ENCODE measurements at regions not wholly inside any gene's neighbourhood (a gene's known extent, or its start where the extent isn't known, plus 50 kb on each side); places are given as distances from the start of the nearest gene placed in this dataset.

- no peak overlapping the region for H3K27ac ChIP-seq
- ChIA-PET CTCF (no interaction called here), POLR2A (ENCODE audit: low non-redundant PET) (no interaction called here)
- no peak for DNase-seq (ENCODE audit: low spot score)
- TF ChIP-seq CTCF (conservative IDR thresholded peaks at IDR 0.05; ENCODE audit: low read depth), result no peak
Measured at GRCh38 chr2:144893464-144893863, 373.5 kb upstream of the ZEB2 start.

- peak; percentile 52 for DNase-seq (ENCODE audit: low spot score)
- no peak for TF ChIP-seq CTCF (conservative IDR thresholded peaks at IDR 0.05; ENCODE audit: low read depth)
- POLR2A ChIA-PET (ENCODE audit: low non-redundant PET), result no interaction called here
- H3K27ac ChIP-seq, result no peak overlapping the region
- CTCF ChIA-PET, result interaction anchor here (0.7 kb wide), 1 partner anchor 372 kb away, joined by 3 read pairs; no protein-coding TSS in a partner anchor
Measured at GRCh38 chr2:144890828-144891227, 370.9 kb upstream of the ZEB2 start.

GRCh38 chr2:144889348-144889747 is 369.4 kb upstream of the ZEB2 start:
- no peak overlapping the region for H3K27ac ChIP-seq
- ChIA-PET POLR2A (ENCODE audit: low non-redundant PET) (no interaction called here), CTCF (interaction anchor here (0.6 kb wide), 1 partner anchor 439 kb away, joined by 3 read pairs; no protein-coding TSS in a partner anchor)
- no peak for TF ChIP-seq CTCF (conservative IDR thresholded peaks at IDR 0.05; ENCODE audit: low read depth)
- no peak for DNase-seq (ENCODE audit: low spot score)

GRCh38 chr2:144886862-144887261 is 366.9 kb upstream of the ZEB2 start:
- ChIA-PET POLR2A (ENCODE audit: low non-redundant PET) (no interaction called here), CTCF (no interaction called here)
- DNase-seq (ENCODE audit: low spot score), result no peak
- TF ChIP-seq CTCF (conservative IDR thresholded peaks at IDR 0.05; ENCODE audit: low read depth), result no peak
- no peak overlapping the region for H3K27ac ChIP-seq

GRCh38 chr2:144877893-144878292 is 358.0 kb upstream of the ZEB2 start:
- H3K27ac ChIP-seq, result no peak overlapping the region
- POLR2A ChIA-PET (ENCODE audit: low non-redundant PET), result no interaction called here
- CTCF ChIA-PET, result no interaction called here
- DNase-seq (ENCODE audit: low spot score), result no peak
- no peak for TF ChIP-seq CTCF (conservative IDR thresholded peaks at IDR 0.05; ENCODE audit: low read depth)

GRCh38 chr2:144876013-144876412 is 356.1 kb upstream of the ZEB2 start:
- ChIA-PET CTCF (interaction anchor here (0.6 kb wide), 1 partner anchor 781 kb away, joined by 10 read pairs; no protein-coding TSS in a partner anchor), POLR2A (ENCODE audit: low non-redundant PET) (no interaction called here)
- TF ChIP-seq CTCF (conservative IDR thresholded peaks at IDR 0.05; ENCODE audit: low read depth), result no peak
- DNase-seq (ENCODE audit: low spot score), result no peak
- H3K27ac ChIP-seq, result no peak overlapping the region
